Ovary (tissue), 3 donors: ENCODE measurements at regions not wholly inside any gene's neighbourhood (a gene's known extent, or its start where the extent isn't known, plus 50 kb on each side); places are given as distances from the start of the nearest gene placed in this dataset.

ENCODE experiments used
- EP300 ChIP-seq: sonication (generic); formaldehyde crosslinking; IDR thresholded peaks from one replicate; pipeline ENCODE4 v1.6.1; 2017; ENCODE audit warnings: antibody characterized with exemption
- POLR2A ChIP-seq: fragments of 450-650 bp; IDR thresholded peaks from one replicate; pipeline ENCODE4 v1.6.1; 2017; ENCODE audit warnings: antibody characterized with exemption, mild to moderate bottlenecking, moderate library complexity
- TF ChIP-seq, protein P1 (sequence below), 3 donors: fragments of 450-650 bp in 2 of 3; fragments of 200-600 bp in 1 of 3; IDR thresholded peaks; one replicate each; pipeline versions ENCODE4 v1.5.1 to v1.8.0; 2016 to 2022; ENCODE audit warnings: antibody characterized with exemption in 3 of 3, mild to moderate bottlenecking in 1 of 3
- donor health status: DM: no; HTN: no; CAD: no.

DNA sequence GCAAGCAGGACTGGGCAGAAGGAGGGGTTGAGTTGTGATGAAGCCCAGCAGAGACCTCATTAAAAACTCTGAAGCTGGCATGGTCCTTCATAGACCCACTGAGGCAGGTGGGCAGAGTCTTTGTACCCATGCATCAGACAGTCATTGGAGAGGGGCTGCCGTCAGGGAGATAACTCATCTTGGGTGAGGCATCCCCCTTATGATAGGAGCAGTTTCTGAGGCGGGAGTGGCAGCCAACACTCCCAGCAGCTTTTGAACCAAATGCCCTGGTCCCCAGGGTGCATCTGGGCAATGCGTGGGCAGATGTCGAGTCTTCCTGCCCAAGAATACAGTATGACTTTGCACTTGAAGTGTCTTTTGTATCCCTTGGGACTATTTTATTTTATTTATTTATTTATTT lies 68.1 kb downstream of the HTR5A start:
- TF ChIP-seq EP300: no peak
- TF ChIP-seq, protein P1, sequence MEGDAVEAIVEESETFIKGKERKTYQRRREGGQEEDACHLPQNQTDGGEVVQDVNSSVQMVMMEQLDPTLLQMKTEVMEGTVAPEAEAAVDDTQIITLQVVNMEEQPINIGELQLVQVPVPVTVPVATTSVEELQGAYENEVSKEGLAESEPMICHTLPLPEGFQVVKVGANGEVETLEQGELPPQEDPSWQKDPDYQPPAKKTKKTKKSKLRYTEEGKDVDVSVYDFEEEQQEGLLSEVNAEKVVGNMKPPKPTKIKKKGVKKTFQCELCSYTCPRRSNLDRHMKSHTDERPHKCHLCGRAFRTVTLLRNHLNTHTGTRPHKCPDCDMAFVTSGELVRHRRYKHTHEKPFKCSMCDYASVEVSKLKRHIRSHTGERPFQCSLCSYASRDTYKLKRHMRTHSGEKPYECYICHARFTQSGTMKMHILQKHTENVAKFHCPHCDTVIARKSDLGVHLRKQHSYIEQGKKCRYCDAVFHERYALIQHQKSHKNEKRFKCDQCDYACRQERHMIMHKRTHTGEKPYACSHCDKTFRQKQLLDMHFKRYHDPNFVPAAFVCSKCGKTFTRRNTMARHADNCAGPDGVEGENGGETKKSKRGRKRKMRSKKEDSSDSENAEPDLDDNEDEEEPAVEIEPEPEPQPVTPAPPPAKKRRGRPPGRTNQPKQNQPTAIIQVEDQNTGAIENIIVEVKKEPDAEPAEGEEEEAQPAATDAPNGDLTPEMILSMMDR (IDR thresholded peaks at IDR 0.05): no peak
- no peak for TF ChIP-seq POLR2A
